KOPT-K1 (cell line): ENCODE measurements at regions not wholly inside any gene's neighbourhood (a gene's known extent, or its start where the extent isn't known, plus 50 kb on each side); places are given as distances from the start of the nearest gene placed in this dataset.

Source experiments
- H3K27ac ChIP-seq: fragments of 200-600 bp; sonication (generic); 2 replicates; pipeline ENCODE4 v1.5.1; 2016; ENCODE audit warnings: antibody characterized with exemption, mild to moderate bottlenecking, low read depth, low read length; ENCODE audit not compliant: poor library complexity, severe bottlenecking
- H3K36me3 ChIP-seq: fragments of 200-600 bp; sonication (generic); 2 replicates; pipeline ENCODE4 v1.5.1; 2017; ENCODE audit warnings: antibody characterized with exemption, mild to moderate bottlenecking, low read length, moderate library complexity; ENCODE audit not compliant: insufficient read depth
- H3K9me3 ChIP-seq: fragments of 200-600 bp; sonication (generic); 2 replicates; pipeline ENCODE4 v1.5.1; 2017; ENCODE audit warnings: antibody characterized with exemption, low read length, mild to moderate bottlenecking; ENCODE audit not compliant: insufficient read depth, poor library complexity, severe bottlenecking

GRCh38 chr20:61169874-61170273, 82.2 kb upstream of the CDH4 start:
- Histone ChIP-seq H3K36me3 (no peaks in the 10 kb centered on the region), H3K27ac (no peak overlapping the region), H3K9me3 (no peaks in the 10 kb centered on the region)

GRCh38 chr20:61170496-61171320, 81.4 kb upstream of the CDH4 start:
- H3K9me3 ChIP-seq = no peaks in the 10 kb centered on the region

GRCh38 chr20:61173267-61173666, 78.8 kb upstream of the CDH4 start:
- Histone ChIP-seq H3K27ac (no peak overlapping the region), H3K36me3 (no peaks in the 10 kb centered on the region), H3K9me3 (no peaks in the 10 kb centered on the region)

More at GRCh38 chr20:61170496-61171320, 81.4 kb upstream of the CDH4 start:
- Histone ChIP-seq H3K36me3 (no peaks in the 10 kb centered on the region), H3K27ac (peak overlapping the region; percentile 46)

- H3K9me3 ChIP-seq = no peaks in the 10 kb centered on the region
- H3K36me3 ChIP-seq = no peaks in the 10 kb centered on the region
- H3K27ac ChIP-seq = no peak overlapping the region
Measured at GRCh38 chr20:61173961-61174725, 77.9 kb upstream of the CDH4 start.

- no peaks in the 10 kb centered on the region for H3K36me3 ChIP-seq
- H3K9me3 ChIP-seq = no peaks in the 10 kb centered on the region
- H3K27ac ChIP-seq = no peak overlapping the region
Measured at GRCh38 chr20:61176874-61177273, 75.2 kb upstream of the CDH4 start.

GRCh38 chr20:61178551-61179071, 73.5 kb upstream of the CDH4 start:
- H3K9me3 ChIP-seq = no peaks in the 10 kb centered on the region
- no peaks in the 10 kb centered on the region for H3K36me3 ChIP-seq
- no peak overlapping the region for H3K27ac ChIP-seq

- H3K9me3 ChIP-seq = no peaks in the 10 kb centered on the region
- no peaks in the 10 kb centered on the region for H3K36me3 ChIP-seq
- H3K27ac ChIP-seq = no peak overlapping the region
Measured at GRCh38 chr20:61184194-61184593, 67.9 kb upstream of the CDH4 start.

GRCh38 chr20:61185181-61185580, 66.9 kb upstream of the CDH4 start:
- Histone ChIP-seq H3K27ac (no peak overlapping the region), H3K36me3 (no peaks in the 10 kb centered on the region)

GRCh38 chr20:61185841-61186601, 66.0 kb upstream of the CDH4 start:
- no peak overlapping the region for H3K27ac ChIP-seq
- H3K36me3 ChIP-seq = no peaks in the 10 kb centered on the region
- H3K9me3 ChIP-seq = no peaks in the 10 kb centered on the region

More at GRCh38 chr20:61185181-61185580, 66.9 kb upstream of the CDH4 start:
- no peaks in the 10 kb centered on the region for H3K9me3 ChIP-seq

GRCh38 chr20:61186771-61187472, 65.1 kb upstream of the CDH4 start:
- Histone ChIP-seq H3K9me3 (no peaks in the 10 kb centered on the region), H3K27ac (no peak overlapping the region), H3K36me3 (no peaks in the 10 kb centered on the region)

GRCh38 chr20:61189534-61189933, 62.5 kb upstream of the CDH4 start:
- Histone ChIP-seq H3K9me3 (no peaks in the 10 kb centered on the region), H3K27ac (no peak overlapping the region), H3K36me3 (no peaks in the 10 kb centered on the region)

- Histone ChIP-seq H3K36me3 (no peaks in the 10 kb centered on the region), H3K27ac (no peak overlapping the region), H3K9me3 (no peaks in the 10 kb centered on the region)
Measured at GRCh38 chr20:61191096-61191495, 61.0 kb upstream of the CDH4 start.

GRCh38 chr20:61192337-61192950, 59.6 kb upstream of the CDH4 start:
- H3K9me3 ChIP-seq = no peaks in the 10 kb centered on the region

GRCh38 chr20:61193164-61193563, 58.9 kb upstream of the CDH4 start:
- Histone ChIP-seq H3K27ac (no peak overlapping the region), H3K36me3 (no peaks in the 10 kb centered on the region), H3K9me3 (no peaks in the 10 kb centered on the region)

More at GRCh38 chr20:61192337-61192950, 59.6 kb upstream of the CDH4 start:
- H3K36me3 ChIP-seq = no peaks in the 10 kb centered on the region
- H3K27ac ChIP-seq = no peak overlapping the region
